Trophoblast cell (in vitro differentiated cells and primary cell): ENCODE measurements at regions not wholly inside any gene's neighbourhood (a gene's known extent, or its start where the extent isn't known, plus 50 kb on each side); places are given as distances from the start of the nearest gene placed in this dataset.

Experiments used
- DNase-seq, 2 donors: peaks; one replicate each; pipeline ENCODE4 v3.0.0-alpha.2; 2016
- H2AFZ ChIP-seq: 2 replicates; pipeline ENCODE4 v1.6.1; 2013; ENCODE audit warnings: low read length, moderate library complexity, mild to moderate bottlenecking; ENCODE audit not compliant: insufficient read depth, poor library complexity
- H2AK5ac ChIP-seq: 2 replicates; pipeline ENCODE4 v1.6.1; 2013; ENCODE audit warnings: mild to moderate bottlenecking, low read length
- H2BK120ac ChIP-seq: 2 replicates; pipeline ENCODE4 v1.6.1; 2013; ENCODE audit warnings: low read length, mild to moderate bottlenecking, moderate library complexity; ENCODE audit not compliant: insufficient read depth, poor library complexity
- H2BK12ac ChIP-seq: 2 replicates; pipeline ENCODE4 v1.6.1; 2013; ENCODE audit warnings: mild to moderate bottlenecking, low read length, moderate library complexity
- H2BK5ac ChIP-seq: 2 replicates; pipeline ENCODE4 v1.6.1; 2013; ENCODE audit warnings: low read length, low read depth, moderate library complexity, mild to moderate bottlenecking; ENCODE audit not compliant: poor library complexity
- H3K14ac ChIP-seq: 2 replicates; pipeline ENCODE4 v1.6.1; 2013; ENCODE audit warnings: mild to moderate bottlenecking, low read length
- H3K18ac ChIP-seq: 2 replicates; pipeline ENCODE4 v1.6.1; 2013; ENCODE audit warnings: mild to moderate bottlenecking, low read length
- H3K23ac ChIP-seq: 2 replicates; pipeline ENCODE4 v1.6.1; 2013; ENCODE audit warnings: low read length
- H3K27ac ChIP-seq: 2 replicates; pipeline ENCODE4 v1.5.1; 2013; ENCODE audit warnings: low read depth, mild to moderate bottlenecking, inconsistent platforms, low read length, moderate library complexity
- H3K27me3 ChIP-seq: 2 replicates; pipeline ENCODE4 v1.6.1; 2013; ENCODE audit warnings: inconsistent platforms, mild to moderate bottlenecking, low read length, moderate library complexity; ENCODE audit not compliant: insufficient read depth
- H3K36me3 ChIP-seq, 2 experiments: 1 replicate in 1 of 2; 2 replicates in 1 of 2; pipeline ENCODE4 v1.6.1; 2013; ENCODE audit warnings: low read length in 2 of 2, mild to moderate bottlenecking in 2 of 2, moderate library complexity in 1 of 2; ENCODE audit not compliant: insufficient read depth in 2 of 2, control insufficient read depth in 1 of 2
- H3K4ac ChIP-seq: 2 replicates; pipeline ENCODE4 v1.6.1; 2013; ENCODE audit warnings: low read depth, mild to moderate bottlenecking, low read length, moderate library complexity
- H3K4me1 ChIP-seq, 2 experiments: 1 replicate in 1 of 2; 2 replicates in 1 of 2; pipeline ENCODE4 v1.6.1; 2013; ENCODE audit warnings: low read length in 2 of 2, mild to moderate bottlenecking in 2 of 2, moderate library complexity in 1 of 2; ENCODE audit not compliant: insufficient read depth in 2 of 2, control insufficient read depth in 1 of 2
- H3K4me2 ChIP-seq: 2 replicates; pipeline ENCODE4 v1.6.1; 2013; ENCODE audit warnings: inconsistent platforms, mild to moderate bottlenecking, low read length, moderate library complexity
- H3K4me3 ChIP-seq: 2 replicates; pipeline ENCODE4 v1.5.1; 2013; ENCODE audit warnings: mild to moderate bottlenecking, low read depth, low read length, inconsistent platforms
- H3K79me1 ChIP-seq: one replicate; pipeline ENCODE4 v1.6.1; 2013; ENCODE audit warnings: low read length
- H3K79me2 ChIP-seq: 2 replicates; pipeline ENCODE4 v1.6.1; 2013; ENCODE audit warnings: low read length, mild to moderate bottlenecking; ENCODE audit not compliant: control insufficient read depth, insufficient read depth, poor library complexity
- H3K9ac ChIP-seq: 2 replicates; pipeline ENCODE4 v1.6.1; 2013; ENCODE audit warnings: mild to moderate bottlenecking, low read length
- H3K9me3 ChIP-seq: 2 replicates; pipeline ENCODE4 v1.6.1; 2013; ENCODE audit warnings: low read depth, mild to moderate bottlenecking, control low read depth, inconsistent platforms, low read length; ENCODE audit not compliant: insufficient read depth
- H4K12ac ChIP-seq: 2 replicates; pipeline ENCODE4 v1.6.1; 2013; ENCODE audit warnings: low read depth, mild to moderate bottlenecking, low read length, moderate library complexity
- H4K8ac ChIP-seq: 2 replicates; pipeline ENCODE4 v1.6.1; 2013; ENCODE audit warnings: low read depth, mild to moderate bottlenecking, low read length, moderate library complexity
- H4K91ac ChIP-seq: one replicate; pipeline ENCODE4 v1.6.1; 2013; ENCODE audit warnings: low read depth, mild to moderate bottlenecking, low read length, moderate library complexity
- WGBS: extraction: QIAGEN DNeasy Blood & Tissue Kit; methylation state at CpG from one replicate; pipeline ENCODE4 v1.1.7; 2013; ENCODE audit warnings: missing lambda C conversion rate; ENCODE audit not compliant: insufficient read length, insufficient coverage; ENCODE audit errors: extremely low coverage; 5-methylcytosine and 5-hydroxymethylcytosine counted together

DNA sequence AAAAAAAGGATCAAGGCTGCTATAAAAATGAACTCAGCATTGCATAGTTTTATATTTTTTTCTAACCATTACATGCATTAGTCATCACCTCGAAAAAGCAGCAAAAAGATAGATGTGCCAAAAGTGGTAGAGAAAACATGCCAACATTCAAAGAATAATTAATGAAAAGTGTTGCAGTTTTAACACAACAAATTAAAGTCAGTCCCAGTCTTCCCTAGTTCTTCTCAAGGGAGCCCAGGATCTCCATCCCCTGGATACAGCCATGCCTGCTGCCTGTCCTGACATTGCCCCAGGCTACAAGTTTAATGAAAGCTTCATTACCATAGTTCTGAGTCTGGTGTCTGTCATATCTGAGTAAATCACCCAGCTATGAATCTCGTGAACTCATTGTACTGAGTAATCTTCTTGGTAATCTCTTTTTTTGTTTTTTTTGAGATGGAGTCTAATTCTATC lies 116.6 kb upstream of the KLF12 start:
- Histone ChIP-seq H2AK5ac (no peak overlapping the region), H3K4me3 (no peak overlapping the region), H3K27ac (no peak overlapping the region), H3K4me1 (peaks cover 3 to 10% of the 10 kb centered on the region in 2 experiments), H3K18ac (no peak overlapping the region), H3K14ac (no peak overlapping the region), H3K4ac (no peak overlapping the region), H4K8ac (no peak overlapping the region), H4K91ac (no peak overlapping the region), H2BK5ac (no peak overlapping the region), H2BK12ac (no peak overlapping the region), H2AFZ (no peak overlapping the region), H2BK120ac (no peak overlapping the region), H3K9ac (no peak overlapping the region), H3K27me3 (no peaks in the 10 kb centered on the region), H3K9me3 (no peaks in the 10 kb centered on the region), H4K12ac (no peak overlapping the region), H3K36me3 (no peaks in the 10 kb centered on the region), H3K4me2 (no peak overlapping the region), H3K23ac (no peak overlapping the region), H3K79me2 (no peaks in the 10 kb centered on the region), H3K79me1 (no peaks in the 10 kb centered on the region)
- WGBS, result no CpG with 5 or more reads among the region's 2 CpGs
- DNase-seq, result peak in 1 of 2 donors; percentile 17

DNA sequence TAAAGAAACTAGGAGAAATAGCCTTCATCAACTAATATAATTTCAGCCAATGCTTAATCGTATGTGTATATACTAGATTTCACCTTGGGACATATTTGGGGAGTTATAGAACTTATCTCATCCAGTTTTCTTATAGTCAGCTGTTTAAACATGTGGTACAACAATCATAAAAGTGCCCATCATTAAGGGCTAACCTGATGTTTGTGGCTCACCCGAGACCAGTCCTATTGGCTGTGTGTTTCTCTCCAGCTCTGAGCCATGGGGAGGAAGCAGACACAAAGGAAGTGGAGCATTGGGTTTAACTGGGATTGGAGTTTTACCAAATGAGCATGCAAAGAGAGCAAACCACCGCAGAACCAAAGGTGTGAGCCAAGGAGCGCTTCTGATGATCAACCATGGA lies 114.3 kb upstream of the KLF12 start:
- Histone ChIP-seq H3K27ac (no peak overlapping the region), H3K4me1 (peaks cover 3 to 8% of the 10 kb centered on the region in 2 experiments), H2BK120ac (no peak overlapping the region), H4K12ac (no peak overlapping the region), H3K4ac (no peak overlapping the region), H3K18ac (no peak overlapping the region), H3K4me2 (no peak overlapping the region), H3K79me2 (no peaks in the 10 kb centered on the region), H4K91ac (no peak overlapping the region), H3K14ac (no peak overlapping the region), H3K9ac (no peak overlapping the region), H3K36me3 (no peaks in the 10 kb centered on the region), H3K27me3 (no peaks in the 10 kb centered on the region), H2BK5ac (no peak overlapping the region), H2AFZ (no peak overlapping the region), H3K79me1 (no peaks in the 10 kb centered on the region), H4K8ac (no peak overlapping the region), H3K4me3 (no peak overlapping the region), H3K9me3 (no peaks in the 10 kb centered on the region), H3K23ac (no peak overlapping the region), H2AK5ac (no peak overlapping the region), H2BK12ac (no peak overlapping the region)
- no CpG with 5 or more reads among the region's 4 CpGs for WGBS
- no peak for DNase-seq

DNA sequence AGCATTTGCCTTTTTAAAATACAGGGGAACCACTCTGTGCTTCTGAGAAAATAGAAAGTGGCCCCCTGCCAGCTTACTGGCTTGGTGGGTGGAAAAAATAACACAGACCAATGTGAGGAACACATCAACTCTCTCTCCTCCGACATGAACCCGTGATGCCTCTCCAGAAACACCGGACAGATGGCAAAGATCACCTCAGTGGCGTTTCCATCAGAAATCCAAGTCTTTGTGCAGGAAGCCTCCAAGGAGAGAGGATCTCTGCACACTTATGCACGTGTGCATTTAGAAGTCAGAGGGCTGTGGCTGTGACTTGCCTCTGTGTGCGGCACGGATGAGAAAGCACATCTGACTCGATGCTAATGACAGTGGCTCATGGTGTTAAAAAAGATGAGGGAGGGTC lies 112.3 kb upstream of the KLF12 start:
- peaks cover 0 to 2% of the 10 kb centered on the region in 2 experiments for H3K4me1 ChIP-seq
- no peaks in the 10 kb centered on the region for H3K79me2 ChIP-seq
- no peak overlapping the region for H3K18ac ChIP-seq
- H2BK12ac ChIP-seq, result no peak overlapping the region
- H3K23ac ChIP-seq, result no peak overlapping the region
- no peak overlapping the region for H3K27ac ChIP-seq
- no peak overlapping the region for H3K4ac ChIP-seq
- no CpG with 5 or more reads among the region's 8 CpGs for WGBS
- no peak overlapping the region for H4K12ac ChIP-seq
- DNase-seq, result no peak
- no peak overlapping the region for H4K8ac ChIP-seq
- H3K27me3 ChIP-seq, result no peaks in the 10 kb centered on the region
- H3K4me2 ChIP-seq, result no peak overlapping the region
- H3K79me1 ChIP-seq, result no peaks in the 10 kb centered on the region
- no peak overlapping the region for H2BK5ac ChIP-seq
- no peak overlapping the region for H3K14ac ChIP-seq
- no peak overlapping the region for H2AFZ ChIP-seq
- no peaks in the 10 kb centered on the region for H3K36me3 ChIP-seq
- H3K4me3 ChIP-seq, result no peak overlapping the region
- no peak overlapping the region for H2AK5ac ChIP-seq
- no peaks in the 10 kb centered on the region for H3K9me3 ChIP-seq
- H2BK120ac ChIP-seq, result no peak overlapping the region
- peak overlapping the region; percentile 68 for H3K9ac ChIP-seq
- no peak overlapping the region for H4K91ac ChIP-seq

DNA sequence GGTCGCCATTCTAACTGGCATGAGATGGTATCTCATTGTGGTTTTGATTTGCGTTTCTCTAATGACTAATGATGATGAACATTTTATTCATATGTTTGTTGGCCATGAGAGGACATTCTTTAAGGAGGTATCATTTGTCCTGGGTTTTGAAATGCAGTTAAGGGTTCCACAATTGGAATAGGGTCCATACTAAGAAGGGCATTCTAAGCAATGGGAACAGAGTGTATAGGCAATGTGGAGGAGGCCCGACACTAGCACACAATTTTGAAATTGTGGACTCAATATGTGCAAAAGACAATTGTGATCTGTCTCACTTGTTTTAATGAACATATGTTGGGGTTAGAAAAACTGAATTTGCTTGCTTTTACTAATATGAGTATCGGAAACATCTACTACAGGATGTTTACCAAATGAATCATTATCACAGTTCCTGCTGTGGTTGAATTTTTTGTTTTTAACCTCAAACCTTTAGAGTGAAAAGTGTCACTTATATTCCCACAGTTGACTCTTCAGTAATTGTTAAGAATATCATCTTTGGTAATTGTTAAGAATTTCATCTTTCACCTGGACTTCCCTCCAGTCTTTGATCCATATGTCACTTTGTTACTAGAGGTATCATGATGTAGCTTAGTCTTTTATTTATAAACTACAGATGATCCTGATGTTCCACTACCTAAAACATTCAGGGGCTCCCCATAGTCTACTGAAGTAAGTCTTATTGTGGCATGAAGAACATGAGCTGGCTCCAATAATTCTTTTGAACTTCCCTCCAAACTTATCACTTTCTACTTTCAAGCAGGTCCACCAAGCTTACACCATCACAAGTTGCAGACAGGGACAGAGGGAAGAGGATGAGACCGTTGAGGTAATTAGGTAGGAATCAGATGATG lies 109.7 kb upstream of the KLF12 start:
- H3K27me3 ChIP-seq, result no peaks in the 10 kb centered on the region
- H3K79me2 ChIP-seq, result no peaks in the 10 kb centered on the region
- H3K4me1 ChIP-seq, result no peaks in the 10 kb centered on the region
- H3K4ac ChIP-seq, result no peak overlapping the region
- H4K12ac ChIP-seq, result no peak overlapping the region
- H4K91ac ChIP-seq, result no peak overlapping the region
- H4K8ac ChIP-seq, result no peak overlapping the region
- H3K9me3 ChIP-seq, result no peaks in the 10 kb centered on the region
- no peak overlapping the region for H3K27ac ChIP-seq
- H2BK12ac ChIP-seq, result no peak overlapping the region
- H2AK5ac ChIP-seq, result no peak overlapping the region
- no peak for DNase-seq
- H2BK120ac ChIP-seq, result no peak overlapping the region
- H3K14ac ChIP-seq, result no peak overlapping the region
- H2AFZ ChIP-seq, result no peak overlapping the region
- H3K4me3 ChIP-seq, result no peak overlapping the region
- H3K23ac ChIP-seq, result no peak overlapping the region
- H3K9ac ChIP-seq, result no peak overlapping the region
- H3K36me3 ChIP-seq, result no peaks in the 10 kb centered on the region
- H3K79me1 ChIP-seq, result no peaks in the 10 kb centered on the region
- H2BK5ac ChIP-seq, result no peak overlapping the region
- no peak overlapping the region for H3K4me2 ChIP-seq
- WGBS, result no CpG with 5 or more reads among the region's 5 CpGs
- no peak overlapping the region for H3K18ac ChIP-seq
